HCT116 (cell line): ENCODE measurements at regions not wholly inside any gene's neighbourhood (a gene's known extent, or its start where the extent isn't known, plus 50 kb on each side); places are given as distances from the start of the nearest gene placed in this dataset.

ENCODE experiments used
- ATAC-seq: fragments of 200-7000 bp; cut with Tn5 transposase; 2 replicates; pipeline ENCODE4 v1.9.1; 2020; ENCODE audit warnings: mild to moderate bottlenecking, moderate library complexity
- BruUV-seq: library from RNA; stranded (reverse); fragments of 400-500 nt; replicated peaks from 2 replicates; lab custom pipeline; 2021; lab: Mats Ljungman, UMichigan
- CTCF ChIA-PET: fragments of 300-600 bp; sonication (Branson Sonifier 250); formaldehyde crosslinking; loops from one replicate; lab custom pipeline; 2021; ENCODE audit warnings: antibody characterized with exemption; lab: Charles Lee
- POLR2A ChIA-PET: fragments of 300-600, 350-600 bp; sonication (Branson Sonifier 250); formaldehyde crosslinking; loops from one replicate; lab custom pipeline; 2021; ENCODE audit warnings: antibody characterized with exemption; lab: Charles Lee
- RAD21 ChIA-PET, 2 experiments: fragments of 300-600 bp; sonication (Branson Sonifier 250); formaldehyde crosslinking; loops; one replicate each; lab custom pipeline; 2023; ENCODE audit warnings: low total read pairs in 2 of 2; ENCODE audit not compliant: uncharacterized antibody in 2 of 2, unreplicated experiment in 2 of 2, low non-redundant PET in 1 of 2; lab: Charles Lee
- DNase-seq: peaks from one replicate; pipeline ENCODE4 v3.0.0-alpha.2; 2010; ENCODE audit warnings: low read depth, low spot score
- H2AFZ ChIP-seq: fragments of 200-600 bp; shearing (Covaris generic), sonication (generic); 2 replicates; pipeline ENCODE4 v1.6.1; 2017; ENCODE audit warnings: low read depth, mixed run types, mixed read lengths, antibody characterized with exemption, low read length; ENCODE audit not compliant: poor library complexity, severe bottlenecking
- H3K27ac ChIP-seq: 2 replicates; pipeline ENCODE4 v1.5.1; 2012; ENCODE audit warnings: low read depth, low read length
- H3K27me3 ChIP-seq: fragments of 200-600 bp; sonication (generic); 2 replicates; pipeline ENCODE4 v1.6.1; 2016; ENCODE audit warnings: mixed run types, low read length, mixed read lengths; ENCODE audit not compliant: insufficient read depth
- H3K36me3 ChIP-seq, 2 experiments: fragments of 200-500 bp in 1 of 2; fragments of 200-600 bp in 1 of 2; sonication (Bioruptor generic) in 1 of 2; sonication (generic) in 1 of 2; 2 replicates each; pipeline versions ENCODE4 v1.5.1 to v1.6.1; 2014 to 2016; ENCODE audit warnings: low read length in 2 of 2, inconsistent platforms in 1 of 2, mixed read lengths in 1 of 2, mixed run types in 1 of 2; ENCODE audit not compliant: insufficient read depth in 2 of 2, control insufficient read depth in 1 of 2
- H3K4me1 ChIP-seq, 2 experiments: fragments of 200-600 bp in 1 of 2; sonication (generic) in 1 of 2; 2 replicates each; pipeline versions ENCODE4 v1.5.1 to v1.6.1; 2012 to 2017; ENCODE audit warnings: low read length in 2 of 2, inconsistent platforms in 1 of 2, mild to moderate bottlenecking in 1 of 2, mixed read lengths in 1 of 2, mixed run types in 1 of 2, moderate library complexity in 1 of 2; ENCODE audit not compliant: insufficient read depth in 2 of 2, control insufficient read depth in 1 of 2
- H3K4me2 ChIP-seq: fragments of 200-600 bp; sonication (generic); 2 replicates; pipeline ENCODE4 v1.6.1; 2017; ENCODE audit warnings: mixed run types, low read length, mixed read lengths
- H3K4me3 ChIP-seq, 2 experiments: fragments of 200-600 bp in 1 of 2; sonication (generic) in 1 of 2; replicated peaks in 1 of 2; 2 replicates each; pipeline ENCODE4 v1.5.1; 2011 to 2016; ENCODE audit warnings: low read length in 2 of 2, control low read depth in 1 of 2, low read depth in 1 of 2, mild to moderate bottlenecking in 1 of 2, mixed read lengths in 1 of 2, mixed run types in 1 of 2
- H3K79me2 ChIP-seq: fragments of 200-600 bp; sonication (generic); 2 replicates; pipeline ENCODE4 v1.6.1; 2017; ENCODE audit warnings: mild to moderate bottlenecking, mixed run types, low read length, moderate library complexity, mixed read lengths; ENCODE audit not compliant: insufficient read depth
- H3K9ac ChIP-seq: fragments of 200-600 bp; sonication (generic); 2 replicates; pipeline ENCODE4 v1.6.1; 2016; ENCODE audit warnings: low read length, mixed read lengths
- H3K9me2 ChIP-seq: fragments of 200-600 bp; sonication (generic), shearing (Covaris generic); 2 replicates; pipeline ENCODE4 v1.6.1; 2017; ENCODE audit warnings: mixed run types, mild to moderate bottlenecking, moderate library complexity; ENCODE audit not compliant: insufficient read depth
- H3K9me3 ChIP-seq, 2 experiments: fragments of 200-500 bp in 1 of 2; fragments of 200-600 bp in 1 of 2; sonication (Bioruptor generic) in 1 of 2; sonication (generic) in 1 of 2; 2 replicates each; pipeline ENCODE4 v1.6.1; 2014 to 2017; ENCODE audit warnings: low read length in 2 of 2, mixed read lengths in 2 of 2, inconsistent platforms in 1 of 2, low read depth in 1 of 2, mild to moderate bottlenecking in 1 of 2, mixed run types in 1 of 2, moderate library complexity in 1 of 2; ENCODE audit not compliant: control insufficient read depth in 1 of 2, insufficient read depth in 1 of 2
- H4K20me1 ChIP-seq: fragments of 200-600 bp; sonication (generic), shearing (Covaris generic); 2 replicates; pipeline ENCODE4 v1.6.1; 2017; ENCODE audit warnings: mixed run types, mild to moderate bottlenecking, moderate library complexity; ENCODE audit not compliant: insufficient read depth
- CTCF ChIP-seq, 3 experiments: fragments of 200-600 bp in 1 of 3; sonication (generic) in 1 of 3; IDR thresholded peaks in 2 of 3; conservative IDR thresholded peaks in 1 of 3; 2 replicates each; pipeline ENCODE4 v1.5.1; 2012 to 2017; ENCODE audit warnings: low read depth in 2 of 3, low read length in 2 of 3, antibody characterized with exemption in 1 of 3, borderline replicate concordance in 1 of 3, control low read depth in 1 of 3, mild to moderate bottlenecking in 1 of 3, mixed read lengths in 1 of 3, mixed run types in 1 of 3, moderate library complexity in 1 of 3; ENCODE audit not compliant: insufficient read depth in 1 of 3
- EGR1 ChIP-seq: IDR thresholded peaks from 2 replicates; pipeline ENCODE4 v1.6.1; 2012; ENCODE audit warnings: low read depth
- ELF1 ChIP-seq: IDR thresholded peaks from 2 replicates; pipeline ENCODE4 v1.6.1; 2012; ENCODE audit warnings: low read depth, borderline replicate concordance
- EZH2 ChIP-seq: fragments of 200-600 bp; sonication (generic); IDR thresholded peaks from 2 replicates; pipeline ENCODE4 v1.6.1; 2017; ENCODE audit warnings: antibody characterized with exemption, mixed run types
- MAX ChIP-seq: IDR thresholded peaks from 2 replicates; pipeline ENCODE4 v1.6.1; 2012
- POLR2AphosphoS5 ChIP-seq: IDR thresholded peaks from 2 replicates; pipeline ENCODE4 v1.6.1; 2011; ENCODE audit warnings: mild to moderate bottlenecking, low read depth, low read length, moderate library complexity
- RAD21 ChIP-seq: IDR thresholded peaks from 2 replicates; pipeline ENCODE4 v1.6.1; 2012; ENCODE audit warnings: low read depth, mild to moderate bottlenecking
- SIN3A ChIP-seq: IDR thresholded peaks from 2 replicates; pipeline ENCODE4 v1.6.1; 2012; ENCODE audit warnings: low read depth
- TCF7L2 ChIP-seq: IDR thresholded peaks from 2 replicates; pipeline ENCODE4 v1.7.0; 2011; ENCODE audit warnings: borderline replicate concordance, inconsistent platforms; ENCODE audit not compliant: insufficient read depth, insufficient read length; ENCODE audit errors: extremely low read depth
- ZBTB33 ChIP-seq: IDR thresholded peaks from 2 replicates; pipeline ENCODE4 v1.6.1; 2011; ENCODE audit warnings: mild to moderate bottlenecking, low read length, moderate library complexity; ENCODE audit not compliant: insufficient replicate concordance; ENCODE audit errors: extremely low read depth
- intact Hi-C: fragments of 100-400 bp; cut with micrococcal nuclease; formaldehyde crosslinking; loops from 2 replicates; pipeline ENCODE4 v1.10.0; 2022

- no peak for TF ChIP-seq CTCF (IDR thresholded peaks at IDR 0.05 in 2 of 3, conservative IDR thresholded peaks at IDR 0.05 in 1 of 3; ENCODE audit: borderline replicate concordance in 1 of 3, insufficient read depth in 1 of 3, low read depth in 2 of 3, low read length in 2 of 3)
- TF ChIP-seq, all 23 proteins: peak for 0
Measured at GRCh38 chr10:130497056-130498010, 361.1 kb downstream of the GLRX3 start (continued).

GRCh38 chr10:130498042-130498441, 361.9 kb downstream of the GLRX3 start:
- Histone ChIP-seq H3K9me2 (no peaks in the 10 kb centered on the region), H3K9me3 (no peaks in the 10 kb centered on the region), H4K20me1 (no peaks in the 10 kb centered on the region), H3K36me3 (no peaks in the 10 kb centered on the region), H3K79me2 (no peaks in the 10 kb centered on the region), H3K27me3 (no peaks in the 10 kb centered on the region), H3K4me3 (no peak overlapping the region), H3K4me2 (no peak overlapping the region), H2AFZ (no peak overlapping the region), H3K4me1 (no peaks in the 10 kb centered on the region), H3K9ac (no peak overlapping the region), H3K27ac (no peak overlapping the region)
- intact Hi-C loops = no loop called here
- ChIA-PET CTCF (no interaction called here), RAD21 (no interaction called here), POLR2A (no interaction called here)
- no TSS peak for BruUV-seq
- ATAC-seq (no peak), DNase-seq (no peak)
- TF ChIP-seq TCF7L2 (no peak), MAX (no peak), EGR1 (no peak), SIN3A (no peak), EZH2 (no peak), RAD21 (no peak), ELF1 (no peak), POLR2AphosphoS5 (no peak), ZBTB33 (no peak), CTCF (IDR thresholded peaks at IDR 0.05 in 2 of 3, conservative IDR thresholded peaks at IDR 0.05 in 1 of 3; ENCODE audit: borderline replicate concordance in 1 of 3, insufficient read depth in 1 of 3, low read depth in 2 of 3, low read length in 2 of 3) (no peak)
